DND-41 (cell line): ENCODE measurements at regions not wholly inside any gene's neighbourhood (a gene's known extent, or its start where the extent isn't known, plus 50 kb on each side); places are given as distances from the start of the nearest gene placed in this dataset.

Source experiments
- ATAC-seq: fragments of 200-7000 bp; cut with Tn5 transposase; 3 replicates; pipeline ENCODE4 v1.9.1; 2021; ENCODE audit warnings: low read depth; ENCODE audit not compliant: insufficient read depth
- DNase-seq: peaks from one replicate; pipeline ENCODE4 v3.0.0-alpha.2; 2020
- H2AFZ ChIP-seq: 2 replicates; pipeline ENCODE4 v1.6.0; 2012; ENCODE audit warnings: low read depth, low read length
- H3K27ac ChIP-seq: 2 replicates; pipeline ENCODE4 v1.5.1; 2012; ENCODE audit warnings: low read length, inconsistent platforms
- H3K27me3 ChIP-seq: fragments of 200-600 bp; sonication (generic); 2 replicates; pipeline ENCODE4 v1.6.0; 2012; ENCODE audit warnings: low read length, mild to moderate bottlenecking, inconsistent platforms; ENCODE audit not compliant: insufficient read depth, poor library complexity
- H3K36me3 ChIP-seq: 2 replicates; pipeline ENCODE4 v1.5.1; 2012; ENCODE audit warnings: low read length, inconsistent platforms; ENCODE audit not compliant: insufficient read depth
- H3K4me1 ChIP-seq: 2 replicates; pipeline ENCODE4 v1.5.1; 2012; ENCODE audit warnings: mild to moderate bottlenecking, low read length; ENCODE audit not compliant: insufficient read depth
- H3K4me2 ChIP-seq: 2 replicates; pipeline ENCODE4 v1.6.0; 2012; ENCODE audit warnings: mild to moderate bottlenecking, moderate library complexity, low read length, inconsistent platforms; ENCODE audit not compliant: insufficient read depth
- H3K4me3 ChIP-seq, 2 experiments: fragments of 200-600 bp in 1 of 2; shearing (Covaris generic) in 1 of 2; 2 replicates each; pipeline ENCODE4 v1.5.1; 2012 to 2016; ENCODE audit warnings: inconsistent platforms in 2 of 2, low read length in 2 of 2, mild to moderate bottlenecking in 2 of 2, low read depth in 1 of 2, moderate library complexity in 1 of 2
- H3K79me2 ChIP-seq: 2 replicates; pipeline ENCODE4 v1.6.0; 2012; ENCODE audit warnings: low read length, inconsistent platforms; ENCODE audit not compliant: insufficient read depth
- H3K9ac ChIP-seq: 2 replicates; pipeline ENCODE4 v1.6.0; 2012; ENCODE audit warnings: low read depth, mild to moderate bottlenecking, inconsistent platforms, low read length, moderate library complexity
- H3K9me3 ChIP-seq: 2 replicates; pipeline ENCODE4 v1.5.1; 2012; ENCODE audit warnings: low read length, moderate library complexity, mild to moderate bottlenecking, inconsistent platforms; ENCODE audit not compliant: insufficient read depth, severe bottlenecking
- H4K20me1 ChIP-seq: 2 replicates; pipeline ENCODE4 v1.6.0; 2012; ENCODE audit warnings: low read length; ENCODE audit not compliant: insufficient read depth
- CTCF ChIP-seq: IDR thresholded peaks from 2 replicates; pipeline ENCODE4 v1.5.1; 2012; ENCODE audit warnings: borderline replicate concordance, low read length, moderate library complexity, mild to moderate bottlenecking; ENCODE audit not compliant: poor library complexity, severe bottlenecking; ENCODE audit errors: extremely low read depth
- EZH2 ChIP-seq: IDR thresholded peaks from 3 replicates; pipeline ENCODE4 v1.6.1; 2012; ENCODE audit warnings: borderline replicate concordance, low read depth, mild to moderate bottlenecking, moderate library complexity, low read length, inconsistent platforms; ENCODE audit not compliant: severe bottlenecking

DNA sequence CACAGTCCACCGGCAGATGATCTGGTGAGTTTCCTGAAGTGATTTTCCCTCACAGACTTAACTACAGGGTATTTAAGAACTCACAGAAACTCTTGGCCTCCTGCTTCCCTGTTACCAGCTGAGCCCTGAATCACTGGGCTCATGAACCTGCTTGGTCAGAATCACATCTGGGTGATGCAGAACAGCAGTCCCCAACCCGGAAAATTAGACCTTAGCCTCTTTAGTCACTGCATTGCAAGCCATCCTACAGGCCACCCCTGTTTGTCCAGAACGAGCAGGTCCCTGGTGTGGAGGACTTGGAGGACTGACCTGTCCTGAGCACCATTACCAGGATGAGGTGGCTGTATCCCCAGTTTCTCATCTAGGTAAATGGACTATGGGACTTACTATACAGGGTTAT lies 539.2 kb downstream of the TNS3 start:
- no peaks in the 10 kb centered on the region for H3K27me3 ChIP-seq
- H2AFZ ChIP-seq: no peak overlapping the region
- H3K9me3 ChIP-seq: no peaks in the 10 kb centered on the region
- H3K4me3 ChIP-seq: no peak overlapping the region
- H3K4me1 ChIP-seq: no peaks in the 10 kb centered on the region
- no peaks in the 10 kb centered on the region for H3K79me2 ChIP-seq
- TF ChIP-seq CTCF (no peak), EZH2 (no peak)
- no peak for DNase-seq
- H3K9ac ChIP-seq: no peak overlapping the region
- no peak overlapping the region for H3K27ac ChIP-seq
- no peaks in the 10 kb centered on the region for H3K36me3 ChIP-seq
- ATAC-seq: no peak
- no peaks in the 10 kb centered on the region for H4K20me1 ChIP-seq
- H3K4me2 ChIP-seq: no peak overlapping the region

- H3K4me1 ChIP-seq: no peaks in the 10 kb centered on the region
- DNase-seq: no peak
Observed at GRCh38 chr7:47040795-47041347, 541.0 kb downstream of the TNS3 start.

DNA sequence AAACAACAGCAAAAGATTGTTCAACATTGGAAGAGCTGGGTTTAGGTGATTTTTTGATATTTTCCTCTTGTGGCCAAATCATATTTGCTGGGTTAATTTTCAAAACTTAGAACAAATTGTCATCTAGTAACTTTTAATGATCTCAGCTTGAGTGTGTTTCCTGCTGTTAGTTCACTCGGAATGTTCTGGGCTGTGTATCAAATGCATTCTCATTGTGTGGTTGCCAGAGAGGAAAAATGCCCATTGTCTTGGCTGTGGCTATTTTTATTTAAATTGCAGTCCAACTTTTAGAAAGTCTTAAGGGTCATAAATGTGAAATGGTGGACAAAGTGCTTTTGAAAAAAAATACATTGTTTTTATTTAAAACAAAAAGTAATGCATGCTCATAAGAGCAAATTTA lies 542.0 kb downstream of the TNS3 start:
- no peak for TF ChIP-seq CTCF
- TF ChIP-seq EZH2: no peak
- Histone ChIP-seq H3K27me3 (no peaks in the 10 kb centered on the region), H4K20me1 (no peaks in the 10 kb centered on the region), H3K9me3 (no peaks in the 10 kb centered on the region), H3K36me3 (no peaks in the 10 kb centered on the region), H3K79me2 (no peaks in the 10 kb centered on the region), H2AFZ (no peak overlapping the region), H3K4me3 (no peak overlapping the region), H3K27ac (no peak overlapping the region), H3K4me2 (no peak overlapping the region), H3K4me1 (no peaks in the 10 kb centered on the region), H3K9ac (no peak overlapping the region)
- no peak for DNase-seq
- ATAC-seq: no peak

More at GRCh38 chr7:47040795-47041347, 541.0 kb downstream of the TNS3 start:
- H3K9me3 ChIP-seq: no peaks in the 10 kb centered on the region
- H2AFZ ChIP-seq: no peak overlapping the region
- H3K79me2 ChIP-seq: no peaks in the 10 kb centered on the region
- H3K4me3 ChIP-seq: no peak overlapping the region
- ATAC-seq: no peak
- H3K9ac ChIP-seq: no peak overlapping the region
- TF ChIP-seq EZH2 (no peak), CTCF (no peak)
- H3K4me2 ChIP-seq: no peak overlapping the region
- no peak overlapping the region for H3K27ac ChIP-seq
- no peaks in the 10 kb centered on the region for H4K20me1 ChIP-seq
- H3K27me3 ChIP-seq: no peaks in the 10 kb centered on the region
- H3K36me3 ChIP-seq: no peaks in the 10 kb centered on the region

GRCh38 chr7:47039089-47039648 lies 542.7 kb downstream of the TNS3 start:
- TF ChIP-seq CTCF (no peak), EZH2 (no peak)
- DNase-seq: no peak
- no peak overlapping the region for H3K4me2 ChIP-seq

More at GRCh38 chr7:47039089-47039648, 542.7 kb downstream of the TNS3 start:
- Histone ChIP-seq H4K20me1 (no peaks in the 10 kb centered on the region), H3K9ac (no peak overlapping the region), H3K27ac (no peak overlapping the region), H3K27me3 (no peaks in the 10 kb centered on the region), H3K4me3 (no peak overlapping the region), H3K4me1 (no peaks in the 10 kb centered on the region), H2AFZ (no peak overlapping the region), H3K36me3 (no peaks in the 10 kb centered on the region), H3K9me3 (no peaks in the 10 kb centered on the region), H3K79me2 (no peaks in the 10 kb centered on the region)
- ATAC-seq: no peak
